Prostate gland (tissue), 2 donors: ENCODE measurements at regions not wholly inside any gene's neighbourhood (a gene's known extent, or its start where the extent isn't known, plus 50 kb on each side); places are given as distances from the start of the nearest gene placed in this dataset.

ENCODE experiments used
- POLR2AphosphoS5 ChIP-seq: sonication (generic); formaldehyde crosslinking; IDR thresholded peaks from one replicate; pipeline ENCODE4 v1.6.1; 2017; ENCODE audit warnings: antibody characterized with exemption
- TF ChIP-seq, protein P1 (sequence below), 4 experiments: fragments of 200-600 bp in 2 of 4; fragments of 450-650 bp in 2 of 4; sonication (generic) in 2 of 4; IDR thresholded peaks; 1 replicate in 3 of 4; 2 replicates in 1 of 4; pipeline ENCODE4 v1.5.1; 2016 to 2019; ENCODE audit warnings: antibody characterized with exemption in 4 of 4, mild to moderate bottlenecking in 2 of 4, moderate library complexity in 2 of 4

DNA sequence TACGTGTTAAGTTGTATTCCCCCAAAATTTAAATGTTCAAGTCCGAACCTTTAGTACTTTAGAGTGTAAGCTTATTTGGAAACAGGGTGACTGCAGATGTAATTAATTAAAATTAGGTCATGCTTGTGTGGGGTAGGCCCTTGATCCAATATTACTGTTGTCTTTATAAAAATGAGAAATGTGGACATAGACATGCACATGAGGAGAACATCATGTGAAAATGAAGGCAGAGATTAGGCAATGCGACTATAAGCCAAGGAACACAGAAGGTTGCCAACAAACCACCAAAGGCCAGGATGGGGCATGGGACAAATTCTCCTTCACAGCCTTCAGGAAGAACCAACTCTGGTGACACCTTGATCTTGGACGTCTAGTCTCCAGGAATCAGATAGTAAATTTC lies 1698.4 kb upstream of the SLC10A2 start:
- TF ChIP-seq, protein P1, sequence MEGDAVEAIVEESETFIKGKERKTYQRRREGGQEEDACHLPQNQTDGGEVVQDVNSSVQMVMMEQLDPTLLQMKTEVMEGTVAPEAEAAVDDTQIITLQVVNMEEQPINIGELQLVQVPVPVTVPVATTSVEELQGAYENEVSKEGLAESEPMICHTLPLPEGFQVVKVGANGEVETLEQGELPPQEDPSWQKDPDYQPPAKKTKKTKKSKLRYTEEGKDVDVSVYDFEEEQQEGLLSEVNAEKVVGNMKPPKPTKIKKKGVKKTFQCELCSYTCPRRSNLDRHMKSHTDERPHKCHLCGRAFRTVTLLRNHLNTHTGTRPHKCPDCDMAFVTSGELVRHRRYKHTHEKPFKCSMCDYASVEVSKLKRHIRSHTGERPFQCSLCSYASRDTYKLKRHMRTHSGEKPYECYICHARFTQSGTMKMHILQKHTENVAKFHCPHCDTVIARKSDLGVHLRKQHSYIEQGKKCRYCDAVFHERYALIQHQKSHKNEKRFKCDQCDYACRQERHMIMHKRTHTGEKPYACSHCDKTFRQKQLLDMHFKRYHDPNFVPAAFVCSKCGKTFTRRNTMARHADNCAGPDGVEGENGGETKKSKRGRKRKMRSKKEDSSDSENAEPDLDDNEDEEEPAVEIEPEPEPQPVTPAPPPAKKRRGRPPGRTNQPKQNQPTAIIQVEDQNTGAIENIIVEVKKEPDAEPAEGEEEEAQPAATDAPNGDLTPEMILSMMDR (IDR thresholded peaks at IDR 0.05): no peak
- TF ChIP-seq POLR2AphosphoS5: no peak
